GM12892 (cell line): ENCODE measurements at regions not wholly inside any gene's neighbourhood (a gene's known extent, or its start where the extent isn't known, plus 50 kb on each side); places are given as distances from the start of the nearest gene placed in this dataset.

ENCODE experiments used
- POLR2A ChIP-seq: IDR thresholded peaks from 2 replicates; pipeline ENCODE4 v1.6.1; 2011; ENCODE audit warnings: low read depth, low read length, control low read depth
- POLR2AphosphoS5 ChIP-seq: IDR thresholded peaks from 2 replicates; pipeline ENCODE4 v1.6.1; 2011; ENCODE audit warnings: low read depth, low read length, control low read depth
- TAF1 ChIP-seq: IDR thresholded peaks from 2 replicates; pipeline ENCODE4 v1.6.1; 2011; ENCODE audit warnings: low read depth, mild to moderate bottlenecking, control low read depth, low read length, borderline replicate concordance

- TF ChIP-seq POLR2A = no peak
- TF ChIP-seq POLR2AphosphoS5 = no peak
- TF ChIP-seq TAF1 = no peak
These were observed 233.9 kb downstream of the GPD2 start for GRCh38 chr2:156670104-156670503.
